GM21423 (cell line): ENCODE measurements at regions not wholly inside any gene's neighbourhood (a gene's known extent, or its start where the extent isn't known, plus 50 kb on each side); places are given as distances from the start of the nearest gene placed in this dataset.
A peak's percentile ranks its signal among the peaks of the same experiment; 100 is the strongest.

Source experiments
- ATAC-seq: cut with Tn5 transposase; IDR thresholded peaks from one replicate; pipeline ENCODE4 v1.9.1; 2021; ENCODE audit warnings: mild to moderate bottlenecking, moderate library complexity; ENCODE audit not compliant: unreplicated experiment

DNA sequence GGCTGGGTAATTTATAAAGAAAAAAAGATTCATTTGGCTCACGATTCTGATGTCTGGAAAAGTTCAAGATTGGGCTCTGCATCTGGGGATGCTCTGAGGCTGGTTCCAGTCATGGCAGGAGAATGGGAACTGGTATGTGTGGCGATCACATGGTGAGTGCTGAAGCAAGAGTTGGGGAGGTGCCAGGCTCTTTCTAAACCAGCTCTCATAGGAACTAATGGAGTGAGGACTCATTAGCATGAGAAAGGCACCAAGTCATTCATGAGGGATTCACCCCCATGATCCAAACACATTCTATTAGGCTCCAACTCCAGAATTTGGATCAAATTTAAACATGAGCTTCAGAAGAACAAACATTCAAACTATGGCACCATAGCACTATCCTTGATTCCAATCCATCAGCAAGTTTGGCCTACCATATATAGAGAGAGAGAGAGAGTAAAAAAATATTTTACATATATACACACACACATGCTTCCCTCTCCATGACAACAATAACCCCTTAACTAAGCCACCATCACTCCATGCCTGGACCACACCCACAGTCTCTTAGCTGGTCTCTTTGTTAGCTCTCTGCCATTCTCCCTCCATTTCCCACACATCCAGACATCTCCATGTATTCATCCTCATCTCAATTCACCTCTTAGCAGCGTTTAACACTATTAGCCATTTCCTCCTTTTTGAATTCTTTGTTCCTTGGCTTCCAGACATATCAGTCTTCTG is 57.9 kb downstream of the NPY start:
- no peak for ATAC-seq

DNA sequence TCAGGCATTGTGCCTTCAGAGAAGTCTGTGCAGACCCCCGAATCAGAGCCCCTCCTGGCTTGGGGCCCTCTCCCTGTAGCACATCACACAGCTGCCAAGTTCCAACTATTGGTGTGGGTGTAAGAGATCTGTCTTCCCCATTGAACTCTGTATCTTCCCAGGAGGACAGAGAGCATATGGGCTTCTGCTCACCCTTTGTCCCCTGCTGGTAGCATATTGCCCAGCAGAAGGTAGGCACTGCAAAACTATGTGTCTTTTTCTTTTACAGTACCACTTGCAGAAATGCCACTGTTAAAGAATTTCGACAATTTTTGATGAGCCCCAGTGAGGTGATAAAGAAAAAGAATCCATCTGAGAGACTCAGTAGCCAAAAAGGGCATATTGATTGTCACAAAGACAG is 59.6 kb downstream of the NPY start:
- ATAC-seq, result no peak

DNA sequence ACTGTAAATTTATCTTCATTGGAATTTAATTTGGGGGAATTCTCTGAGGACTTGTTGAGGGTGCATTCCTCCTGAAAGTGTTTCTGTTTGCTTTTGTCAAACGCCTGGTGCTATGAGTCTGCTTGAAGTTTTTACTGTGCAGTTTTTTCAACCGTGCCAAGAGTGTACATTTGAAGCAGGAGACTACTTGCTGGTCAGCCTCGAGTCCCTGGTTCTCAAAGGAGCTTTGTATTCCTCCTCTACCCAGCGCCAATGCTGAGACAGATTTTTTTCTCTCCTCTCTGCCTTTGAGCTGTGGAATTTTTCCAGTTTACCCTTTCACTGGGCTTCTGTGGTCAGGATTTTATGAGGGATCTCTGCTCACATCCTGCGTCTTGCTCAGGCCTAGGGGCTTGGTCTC is 62.1 kb downstream of the NPY start:
- ATAC-seq, result no peak

DNA sequence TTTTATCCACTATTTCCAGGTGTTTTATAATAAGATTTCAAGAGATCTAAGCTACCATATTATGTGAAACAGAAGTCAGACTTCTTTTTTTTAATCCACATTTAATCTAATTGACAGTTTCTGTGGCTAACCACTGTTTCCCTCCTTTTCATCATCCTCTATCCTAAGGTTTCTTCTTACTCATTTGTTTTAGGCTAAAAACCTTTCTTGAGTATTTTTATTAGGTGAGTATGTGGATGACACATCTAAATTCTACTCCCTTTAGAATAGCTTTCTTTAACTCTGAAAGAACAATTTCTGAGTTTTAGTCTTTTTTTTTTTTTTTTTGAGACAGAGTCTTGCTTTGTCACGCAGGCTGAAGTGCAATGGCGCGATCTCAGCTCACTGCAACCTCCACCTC is 62.7 kb downstream of the NPY start:
- no peak for ATAC-seq

DNA sequence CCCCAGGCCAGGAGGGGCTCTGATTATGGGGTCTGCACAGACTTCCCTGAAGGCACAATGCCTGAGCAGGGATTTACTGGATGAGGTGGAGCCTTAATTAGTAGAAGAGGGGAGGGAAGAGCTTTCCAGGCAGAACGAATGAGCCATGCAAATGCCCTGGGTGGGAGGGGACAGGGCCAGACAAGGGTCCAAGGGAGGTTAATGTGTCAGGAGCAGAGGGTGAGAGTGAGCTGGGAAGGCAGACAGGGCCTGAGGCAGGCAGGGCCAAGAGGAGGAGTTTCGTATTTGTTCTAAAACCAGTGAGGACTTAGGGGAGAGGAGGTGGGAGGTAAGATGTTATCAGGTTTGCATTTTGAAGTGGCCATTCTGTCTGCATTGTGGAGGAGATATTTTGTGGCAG is 65.3 kb downstream of the NPY start:
- no peak for ATAC-seq

DNA sequence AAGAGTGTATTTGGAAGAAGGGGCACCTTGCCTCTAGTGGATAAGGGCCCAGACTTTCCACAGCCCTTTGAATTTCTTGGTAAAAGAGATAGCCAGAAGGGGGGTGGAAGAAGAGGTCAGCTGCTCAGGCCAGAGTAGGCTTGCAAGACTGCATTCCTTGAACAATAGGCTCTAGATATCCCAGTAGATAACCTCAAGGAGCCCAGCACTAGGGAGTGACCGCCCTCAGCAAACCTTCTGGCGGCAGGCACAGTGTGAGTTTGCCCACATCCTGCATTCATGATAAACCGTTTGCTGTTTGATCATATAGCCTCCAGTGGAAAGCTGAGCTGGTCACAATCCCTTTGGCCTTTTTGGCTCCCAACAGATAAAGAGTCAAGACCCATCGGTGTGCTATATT is 70.5 kb downstream of the NPY start:
- no peak for ATAC-seq

DNA sequence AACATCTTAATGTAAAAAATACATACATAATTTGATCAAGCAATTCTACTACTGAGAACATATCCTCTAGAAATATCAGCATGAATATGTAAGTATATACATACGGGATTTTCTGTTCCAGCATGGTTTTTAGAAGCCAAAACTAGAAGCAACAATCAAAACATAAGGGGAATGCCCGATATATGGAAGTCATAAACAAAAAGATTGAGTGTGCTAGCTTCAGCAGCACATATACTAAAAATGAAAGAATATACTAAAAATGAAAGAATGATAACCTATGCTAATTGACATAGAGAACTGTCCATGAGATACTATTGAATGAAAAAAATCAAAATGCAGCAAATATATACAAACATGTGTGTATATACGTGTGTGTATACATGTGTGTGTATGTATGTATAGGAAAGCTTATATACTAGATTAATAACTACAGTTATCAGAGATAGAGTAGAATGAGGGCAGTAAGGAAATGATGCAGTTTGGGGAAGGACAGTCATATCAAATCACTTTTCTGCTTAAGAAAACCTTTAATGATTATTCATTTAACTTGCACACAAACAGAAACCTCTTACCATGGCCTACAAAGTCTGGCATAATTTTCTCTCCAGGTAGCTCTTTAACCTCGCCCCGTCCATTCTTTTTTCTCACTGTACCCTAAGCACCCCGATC is 72.9 kb downstream of the NPY start:
- ATAC-seq, result no peak

DNA sequence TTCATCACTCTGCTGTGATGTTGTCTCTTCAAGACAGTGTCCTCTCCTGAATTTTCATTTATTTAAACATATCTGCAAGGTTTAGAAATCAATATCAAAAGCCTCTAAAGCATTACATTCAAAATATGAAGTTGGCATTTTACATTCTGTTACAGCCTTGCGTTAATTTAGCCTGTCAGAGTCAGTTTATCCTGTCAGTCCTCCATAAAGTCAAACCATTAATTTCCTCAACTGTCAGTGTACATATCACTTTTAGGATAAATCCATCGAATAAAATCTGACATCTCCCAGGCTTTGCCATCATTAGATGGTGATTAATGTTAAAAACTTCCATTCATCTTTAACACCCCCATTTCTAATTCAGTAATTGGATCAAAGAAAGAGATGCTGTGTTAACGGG is 77.0 kb downstream of the NPY start:
- ATAC-seq, result no peak

DNA sequence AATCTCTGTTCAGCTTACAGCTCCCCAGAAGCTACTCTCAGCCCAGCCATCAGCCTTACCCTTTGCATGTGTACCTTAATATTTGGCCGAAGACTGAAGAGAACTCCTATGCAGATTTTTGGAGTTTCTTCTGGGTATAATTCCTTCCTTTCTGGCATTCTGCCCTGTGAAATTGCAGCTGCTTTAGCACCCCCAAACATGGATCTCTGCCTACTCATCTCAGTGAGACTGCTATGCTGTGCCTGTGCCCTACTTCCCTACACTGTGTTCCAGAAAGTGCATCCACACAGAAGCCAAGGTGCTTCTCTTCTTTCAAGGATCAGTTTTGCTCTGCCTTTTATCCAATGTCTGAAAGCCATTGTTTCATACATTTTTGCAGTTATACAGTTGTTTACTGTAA is 81.6 kb downstream of the NPY start:
- no peak for ATAC-seq

DNA sequence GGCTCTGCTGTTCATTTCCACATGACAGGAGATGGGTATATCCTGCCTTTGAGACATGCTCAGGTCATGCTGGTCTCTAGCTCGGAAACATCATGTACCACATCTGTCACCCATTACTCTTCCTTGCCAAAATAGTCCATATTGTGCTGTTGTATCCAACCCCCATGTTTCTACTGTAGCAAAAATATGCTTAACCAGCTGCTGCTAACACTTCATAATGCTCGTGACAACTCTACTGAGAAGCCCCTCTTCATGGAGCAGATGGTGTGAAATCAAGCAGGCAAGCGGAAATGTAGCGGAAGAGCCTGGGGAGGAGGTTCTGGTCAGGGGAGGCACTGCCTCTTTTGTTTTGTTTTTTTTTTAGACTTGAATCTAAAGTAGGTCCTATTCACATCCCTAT is 82.9 kb downstream of the NPY start:
- no peak for ATAC-seq

DNA sequence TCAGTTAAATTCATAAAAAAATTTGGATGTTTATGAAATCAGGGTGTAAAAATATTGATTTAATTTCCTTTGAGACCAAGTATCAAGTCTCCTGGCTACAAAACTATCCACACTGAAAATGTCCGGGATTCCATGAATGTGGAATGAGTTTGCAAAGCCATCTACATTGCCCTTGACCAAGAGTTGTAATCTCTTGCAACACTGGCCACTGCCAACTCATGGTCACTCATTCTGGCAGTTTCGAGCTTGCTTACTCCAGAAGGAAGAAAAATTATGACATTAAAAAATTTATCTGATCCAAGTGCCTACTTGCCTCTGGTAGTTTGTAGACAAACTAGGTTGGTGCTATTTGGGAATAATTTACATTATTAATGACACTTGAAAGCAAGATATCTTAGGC is 84.2 kb downstream of the NPY start:
- no peak for ATAC-seq

DNA sequence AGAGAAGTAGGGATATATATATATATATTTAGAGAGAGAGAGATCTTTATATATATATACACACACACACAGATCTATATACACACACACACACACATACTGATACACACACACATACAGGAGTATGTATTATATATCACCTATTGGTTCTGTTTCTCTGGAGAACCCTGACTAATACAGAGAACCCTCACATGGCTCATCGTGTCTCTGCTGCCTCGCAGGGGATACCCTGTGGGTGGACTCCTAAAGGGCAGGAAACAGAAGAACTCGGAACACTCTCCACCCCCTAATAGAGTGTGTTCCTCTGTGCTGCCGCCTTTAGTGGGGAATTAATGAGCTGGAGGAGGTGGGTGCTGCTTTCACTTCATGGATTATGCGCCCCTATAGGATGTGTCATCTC is 86.6 kb downstream of the NPY start:
- no peak for ATAC-seq

DNA sequence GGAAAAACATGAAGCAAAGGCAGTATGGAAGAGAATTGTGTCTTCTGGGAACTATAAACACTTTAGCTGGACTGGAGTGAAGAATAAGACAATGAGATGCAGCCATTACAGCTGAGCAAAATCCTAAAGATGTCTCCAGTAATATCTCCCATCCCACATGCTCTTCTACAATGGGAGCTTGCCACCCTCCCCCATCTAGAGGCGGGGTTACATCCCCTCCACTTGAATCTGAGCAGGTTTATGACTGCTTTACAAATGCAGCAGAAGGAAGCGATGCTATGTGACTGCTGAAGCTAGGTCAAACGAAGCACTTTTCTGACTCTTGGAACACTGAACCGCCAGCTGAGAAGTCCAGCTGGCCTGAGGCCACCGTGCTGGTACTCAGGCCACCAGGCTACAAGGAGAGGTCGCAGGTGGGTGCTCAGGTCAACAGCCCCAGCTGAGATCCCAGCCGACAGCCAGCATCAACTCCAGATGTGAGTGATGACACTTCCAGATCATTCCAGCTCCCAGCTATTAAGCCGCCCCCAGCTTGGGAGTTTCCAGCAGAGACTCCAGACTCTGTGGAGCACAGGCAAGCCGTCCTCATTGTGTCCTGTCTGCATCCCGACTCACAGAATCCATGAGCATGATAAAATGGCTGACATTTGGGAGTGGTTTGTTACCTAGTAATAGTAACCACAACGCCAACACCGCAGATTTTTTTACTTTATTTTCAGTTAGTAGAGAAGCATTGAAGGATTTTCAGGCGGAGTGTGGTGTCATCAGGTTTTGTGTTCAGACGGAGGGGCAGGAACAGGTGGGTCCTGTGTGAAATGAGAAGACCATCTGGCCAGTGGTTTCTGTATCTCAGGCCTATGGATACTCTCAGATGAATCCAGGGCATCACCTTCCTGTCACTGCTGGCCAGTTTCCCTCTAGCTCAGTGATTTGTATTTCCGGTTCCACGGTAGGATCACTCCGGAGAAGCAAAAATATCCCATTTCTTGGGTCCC is 89.3 kb downstream of the NPY start:
- no peak for ATAC-seq

DNA sequence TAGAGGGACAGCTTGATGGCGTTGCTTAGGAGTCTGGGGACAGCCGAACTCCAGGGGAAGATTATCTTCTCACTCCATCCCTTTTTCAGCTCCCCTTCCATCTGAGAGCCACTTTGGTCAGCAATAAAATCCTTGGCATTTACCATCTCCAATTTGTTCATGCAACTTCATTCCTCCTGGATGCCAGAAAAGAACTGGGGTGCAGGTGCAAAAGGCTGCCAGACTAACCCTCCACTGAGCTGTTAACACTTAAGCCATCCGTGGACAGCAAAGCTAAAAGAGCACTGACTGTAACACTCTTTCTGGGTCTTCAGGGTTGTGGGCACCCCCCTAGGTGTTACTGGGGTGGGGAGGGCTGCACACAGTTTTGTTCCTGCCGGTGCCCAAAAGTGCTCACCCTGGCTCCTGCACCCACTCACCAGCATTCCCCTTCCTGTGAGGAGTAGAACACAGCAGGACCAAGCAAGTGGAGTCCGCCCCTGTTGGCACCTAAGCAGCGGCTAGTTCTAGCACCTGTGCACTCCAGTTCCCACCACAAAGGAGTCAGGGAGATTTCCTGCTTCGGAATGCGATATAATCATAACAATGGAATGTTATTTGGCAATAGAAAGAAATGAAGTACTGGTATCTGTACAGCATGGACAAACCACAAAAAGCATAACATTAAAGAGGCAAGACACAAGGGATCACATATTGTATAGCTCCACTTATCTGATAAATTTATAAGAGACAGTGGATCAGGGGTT is 95.1 kb downstream of the NPY start:
- no peak for ATAC-seq

DNA sequence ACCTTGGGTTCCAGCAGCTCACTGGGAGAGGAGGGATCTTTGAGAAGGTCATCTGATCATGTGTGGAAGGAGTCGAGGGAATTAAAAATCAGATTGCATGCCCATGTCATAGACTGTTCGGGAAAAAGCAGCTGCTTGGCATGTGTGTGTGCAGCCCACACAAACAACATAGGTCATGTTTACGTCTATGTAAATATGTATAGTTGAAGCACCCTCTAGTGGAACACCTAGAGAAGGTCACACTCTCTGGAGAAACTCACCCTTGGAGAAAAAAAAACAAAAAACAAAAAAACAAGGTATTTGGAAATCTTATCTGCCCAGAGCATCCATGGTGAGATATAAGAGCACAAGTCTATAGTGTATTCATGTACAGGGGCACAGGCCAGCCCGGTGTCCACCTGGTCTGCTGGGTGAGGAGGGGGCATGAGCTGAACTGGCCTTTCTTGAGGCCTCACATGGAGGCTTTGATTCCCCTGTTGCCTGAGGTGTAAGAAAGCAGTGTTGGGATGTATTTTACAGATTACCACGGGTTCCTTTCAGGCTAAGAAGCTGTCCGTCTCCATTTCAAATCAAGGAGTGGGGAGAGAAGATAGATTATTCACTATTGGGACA is 98.0 kb downstream of the NPY start:
- no peak for ATAC-seq

DNA sequence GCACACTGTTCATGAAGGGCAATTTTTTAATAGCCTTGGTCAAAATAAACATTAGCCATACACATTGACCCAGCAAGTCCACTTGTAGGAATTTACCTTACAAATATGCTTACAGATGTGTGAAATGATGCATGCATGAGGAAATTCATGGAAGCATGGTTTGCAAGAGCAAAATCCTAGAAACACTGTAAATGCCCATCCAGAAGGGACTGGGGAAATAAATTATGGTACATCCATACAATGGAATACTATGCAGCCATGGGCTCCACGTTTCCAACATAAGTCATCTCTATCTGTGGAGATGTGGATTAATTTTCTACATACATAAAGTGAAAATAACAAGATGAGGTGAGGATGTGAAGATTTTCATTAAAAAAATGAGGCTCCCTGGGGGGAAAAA is 99.1 kb downstream of the NPY start:
- ATAC-seq, result no peak

DNA sequence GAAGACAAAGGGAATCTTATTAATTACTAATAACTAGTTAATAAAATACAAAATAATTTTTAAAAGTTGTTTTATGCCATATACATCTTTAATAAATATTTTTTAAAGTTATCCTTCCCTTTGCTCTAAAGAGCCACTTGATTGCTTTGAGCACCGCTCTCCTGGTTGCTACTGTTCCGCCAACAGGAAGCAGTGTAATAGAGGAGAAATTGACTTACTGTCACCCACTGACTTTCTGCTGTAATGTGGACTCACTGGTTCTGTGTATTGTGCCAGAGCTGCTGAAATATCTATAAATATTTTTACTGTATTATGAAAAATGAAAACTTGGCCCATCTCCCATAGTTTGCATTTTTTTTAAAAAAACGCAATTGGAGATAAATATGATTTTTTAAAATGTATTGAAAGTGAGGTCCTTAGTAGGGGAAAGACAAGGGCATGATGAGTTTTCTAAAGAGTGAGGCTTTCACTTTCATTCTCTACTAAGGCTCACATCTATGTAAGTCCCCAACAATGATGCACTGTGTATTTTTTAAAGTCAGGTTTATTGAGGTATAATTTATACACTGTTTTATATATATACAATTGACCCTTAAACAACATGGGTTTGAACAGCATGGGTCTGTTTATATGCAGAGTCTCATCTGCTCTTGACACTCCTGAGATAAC is 100.5 kb downstream of the NPY start:
- peak; percentile 52 for ATAC-seq

DNA sequence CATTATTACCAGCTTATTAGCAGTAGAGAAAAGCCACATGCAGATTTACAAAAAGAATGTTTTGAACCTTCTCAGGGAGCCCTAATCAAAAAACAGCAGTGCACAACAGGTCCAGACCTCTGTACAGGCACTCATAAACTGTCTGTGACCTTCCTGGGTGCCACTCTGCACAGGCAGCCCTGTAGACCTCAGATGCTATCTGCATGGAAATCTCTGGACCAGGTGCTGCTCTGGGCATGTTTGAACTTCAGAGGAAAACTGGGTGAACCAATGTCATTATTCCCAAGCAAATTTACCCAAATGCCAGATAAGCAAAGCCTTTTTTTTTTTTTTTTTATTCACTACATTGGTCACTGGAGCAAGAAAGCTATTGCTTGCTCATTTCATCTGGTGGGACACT is 104.2 kb downstream of the NPY start:
- ATAC-seq, result no peak

DNA sequence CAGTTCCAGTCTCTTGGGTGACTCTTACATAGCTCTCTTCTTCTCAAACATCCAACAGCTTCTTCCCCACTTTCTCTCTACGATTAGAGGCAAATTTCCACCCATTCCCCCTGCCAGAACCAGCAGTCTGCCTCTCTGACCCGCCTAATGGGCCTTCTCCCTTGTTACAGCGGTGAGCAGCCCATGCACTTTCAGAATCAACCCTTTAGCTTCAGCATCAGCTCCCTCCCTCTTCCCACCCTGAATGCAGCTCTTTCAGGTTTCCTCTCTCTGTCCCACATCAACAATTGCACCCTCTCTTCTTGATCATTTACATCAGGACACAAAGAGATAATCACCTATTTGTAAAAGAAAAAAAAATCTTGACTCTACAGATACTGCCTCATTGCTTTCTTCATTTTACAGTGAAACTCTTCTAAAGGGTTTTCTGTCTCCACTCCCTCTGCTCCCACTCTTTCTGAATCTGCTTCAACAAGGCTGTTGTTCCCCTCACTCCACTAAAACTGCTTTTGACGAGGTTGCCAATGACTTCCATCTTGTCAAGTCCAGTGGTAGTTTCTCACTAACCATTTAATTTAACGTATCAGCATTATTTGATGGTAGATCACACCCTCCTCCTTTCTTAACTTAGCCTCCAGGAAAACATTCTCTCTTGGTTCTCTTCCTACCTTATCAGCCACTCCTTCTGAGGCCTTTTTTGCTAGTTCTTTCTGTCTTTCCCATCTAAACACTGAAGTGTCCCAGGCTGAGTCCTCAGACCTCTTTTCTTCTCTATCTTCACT is 106.6 kb downstream of the NPY start:
- no peak for ATAC-seq
